Stimulated activated CD4-positive, alpha-beta T cell treated with anti-CD3 and anti-CD28 coated beads, Interleukin-4, amount 100 ng/mL, for 48 hours (primary cell): ENCODE measurements at regions not wholly inside any gene's neighbourhood (a gene's known extent, or its start where the extent isn't known, plus 50 kb on each side); places are given as distances from the start of the nearest gene placed in this dataset.

Experiments used
- DNase-seq, 2 donors: peaks; one replicate each; pipeline ENCODE4 v3.0.0-alpha.2; 2020; ENCODE audit warnings: low read depth in 2 of 2

- DNase-seq, result no peak
These were observed 123.4 kb upstream of the SLC24A5 start for GRCh38 chr15:47997195-47998080.

GRCh38 chr15:47998619-47999019 lies 122.2 kb upstream of the SLC24A5 start:
- no peak for DNase-seq

GRCh38 chr15:48001393-48002039 lies 119.3 kb upstream of the SLC24A5 start:
- no peak for DNase-seq

- DNase-seq, result no peak
These were observed 118.0 kb upstream of the SLC24A5 start for GRCh38 chr15:48002767-48003166.

GRCh38 chr15:48003441-48003840 lies 117.3 kb upstream of the SLC24A5 start:
- DNase-seq, result no peak

- no peak for DNase-seq
These were observed 115.7 kb upstream of the SLC24A5 start for GRCh38 chr15:48005077-48005476.

- no peak for DNase-seq
These were observed 114.7 kb upstream of the SLC24A5 start for GRCh38 chr15:48006031-48006511.

GRCh38 chr15:48010316-48010715 lies 110.5 kb upstream of the SLC24A5 start:
- no peak for DNase-seq

GRCh38 chr15:48012191-48012590 lies 108.6 kb upstream of the SLC24A5 start:
- no peak for DNase-seq

GRCh38 chr15:48016865-48017264 lies 103.9 kb upstream of the SLC24A5 start:
- DNase-seq, result no peak

GRCh38 chr15:48017747-48018146 lies 103.0 kb upstream of the SLC24A5 start:
- DNase-seq, result no peak

GRCh38 chr15:48020166-48020565 lies 100.6 kb upstream of the SLC24A5 start:
- DNase-seq, result no peak

GRCh38 chr15:48021336-48022086 lies 99.3 kb upstream of the SLC24A5 start:
- DNase-seq, result no peak

- DNase-seq, result no peak
These were observed 95.7 kb upstream of the SLC24A5 start for GRCh38 chr15:48025118-48025517.

- DNase-seq, result no peak
These were observed 92.1 kb upstream of the SLC24A5 start for GRCh38 chr15:48028712-48029111.

- DNase-seq, result no peak
These were observed 91.1 kb upstream of the SLC24A5 start for GRCh38 chr15:48029642-48030041.

GRCh38 chr15:48031466-48031865 lies 89.3 kb upstream of the SLC24A5 start:
- no peak for DNase-seq

- no peak for DNase-seq
These were observed 88.8 kb upstream of the SLC24A5 start for GRCh38 chr15:48031973-48032372.

GRCh38 chr15:48032911-48033310 lies 87.9 kb upstream of the SLC24A5 start:
- no peak for DNase-seq

GRCh38 chr15:48038221-48038620 lies 82.6 kb upstream of the SLC24A5 start:
- DNase-seq, result no peak

- DNase-seq, result no peak
These were observed 80.5 kb upstream of the SLC24A5 start for GRCh38 chr15:48040166-48040817.

- no peak for DNase-seq
These were observed 79.3 kb upstream of the SLC24A5 start for GRCh38 chr15:48041454-48041853.
